ENCODE measurements at regions not wholly inside any gene's neighbourhood (a gene's known extent, or its start where the extent isn't known, plus 50 kb on each side); places are given as distances from the start of the nearest gene placed in this dataset.

DNA sequence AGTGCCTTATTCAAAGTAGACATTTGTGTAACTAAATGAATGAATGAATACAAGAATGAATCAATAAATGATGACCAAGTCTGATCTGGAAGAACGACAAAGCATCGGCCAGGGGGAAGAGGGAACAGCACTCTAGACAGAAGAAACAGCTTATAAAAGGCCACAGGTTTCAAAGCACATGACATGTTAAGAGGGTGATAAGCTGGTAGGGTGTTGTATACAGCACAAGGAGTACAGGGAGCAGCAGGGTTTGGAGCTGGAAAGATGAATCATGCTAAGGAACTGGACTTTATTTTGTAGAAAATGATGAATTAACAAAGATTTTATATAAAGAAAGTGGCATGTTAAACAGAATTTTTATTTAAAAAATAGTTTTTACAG is 302.5 kb downstream of the NUAK1 start:
- TF ChIP-seq, protein P1, sequence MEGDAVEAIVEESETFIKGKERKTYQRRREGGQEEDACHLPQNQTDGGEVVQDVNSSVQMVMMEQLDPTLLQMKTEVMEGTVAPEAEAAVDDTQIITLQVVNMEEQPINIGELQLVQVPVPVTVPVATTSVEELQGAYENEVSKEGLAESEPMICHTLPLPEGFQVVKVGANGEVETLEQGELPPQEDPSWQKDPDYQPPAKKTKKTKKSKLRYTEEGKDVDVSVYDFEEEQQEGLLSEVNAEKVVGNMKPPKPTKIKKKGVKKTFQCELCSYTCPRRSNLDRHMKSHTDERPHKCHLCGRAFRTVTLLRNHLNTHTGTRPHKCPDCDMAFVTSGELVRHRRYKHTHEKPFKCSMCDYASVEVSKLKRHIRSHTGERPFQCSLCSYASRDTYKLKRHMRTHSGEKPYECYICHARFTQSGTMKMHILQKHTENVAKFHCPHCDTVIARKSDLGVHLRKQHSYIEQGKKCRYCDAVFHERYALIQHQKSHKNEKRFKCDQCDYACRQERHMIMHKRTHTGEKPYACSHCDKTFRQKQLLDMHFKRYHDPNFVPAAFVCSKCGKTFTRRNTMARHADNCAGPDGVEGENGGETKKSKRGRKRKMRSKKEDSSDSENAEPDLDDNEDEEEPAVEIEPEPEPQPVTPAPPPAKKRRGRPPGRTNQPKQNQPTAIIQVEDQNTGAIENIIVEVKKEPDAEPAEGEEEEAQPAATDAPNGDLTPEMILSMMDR (conservative IDR thresholded peaks at IDR 0.05 in 1 of 2, IDR thresholded peaks at IDR 0.05 in 1 of 2; ENCODE audit: low read depth in 1 of 2, low read length in 2 of 2), result no peak
- TF ChIP-seq EZH2 (IDR thresholded peaks at IDR 0.05; ENCODE audit: low read length, missing control alignments), result no peak

All from fibroblast of lung (primary cell).